SKM-1 treated with dmso at 0.1 percent for 144 hours (cell line): ENCODE measurements at regions not wholly inside any gene's neighbourhood (a gene's known extent, or its start where the extent isn't known, plus 50 kb on each side); places are given as distances from the start of the nearest gene placed in this dataset.

Experiments
- DNase-seq: peaks from one replicate; lab custom pipeline; 2025; ENCODE audit not compliant: unreplicated experiment; lab: John Stamatoyannopoulos, UW

- no peak for DNase-seq
These were observed 60.7 kb downstream of the RRM2 start for GRCh38 chr2:10183146-10183675.

- DNase-seq: no peak
These were observed 61.9 kb downstream of the RRM2 start for GRCh38 chr2:10184421-10184820.

- DNase-seq: no peak
These were observed 62.5 kb downstream of the RRM2 start for GRCh38 chr2:10185046-10185445.

DNA sequence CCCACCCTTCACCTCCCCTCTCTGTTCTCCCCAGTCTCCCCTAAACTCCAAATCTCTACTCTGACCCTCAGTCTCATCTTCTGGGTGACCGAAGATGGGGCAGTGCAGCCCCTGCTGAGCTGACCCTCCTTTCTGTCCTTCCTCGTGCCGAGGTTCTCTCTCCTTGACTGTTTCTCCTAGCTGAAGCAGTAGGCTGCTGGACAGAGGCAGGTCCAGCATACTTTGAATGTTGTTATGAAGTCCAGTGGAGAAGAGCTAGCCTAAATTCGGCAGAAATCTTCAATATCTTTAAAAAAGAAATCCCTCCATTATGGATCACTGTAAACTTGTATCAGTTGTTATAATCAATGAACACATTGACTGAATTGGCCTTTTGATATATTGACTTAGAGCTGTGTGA lies 63.2 kb downstream of the RRM2 start:
- no peak for DNase-seq

- no peak for DNase-seq
These were observed 64.5 kb downstream of the RRM2 start for GRCh38 chr2:10186868-10187535.

DNA sequence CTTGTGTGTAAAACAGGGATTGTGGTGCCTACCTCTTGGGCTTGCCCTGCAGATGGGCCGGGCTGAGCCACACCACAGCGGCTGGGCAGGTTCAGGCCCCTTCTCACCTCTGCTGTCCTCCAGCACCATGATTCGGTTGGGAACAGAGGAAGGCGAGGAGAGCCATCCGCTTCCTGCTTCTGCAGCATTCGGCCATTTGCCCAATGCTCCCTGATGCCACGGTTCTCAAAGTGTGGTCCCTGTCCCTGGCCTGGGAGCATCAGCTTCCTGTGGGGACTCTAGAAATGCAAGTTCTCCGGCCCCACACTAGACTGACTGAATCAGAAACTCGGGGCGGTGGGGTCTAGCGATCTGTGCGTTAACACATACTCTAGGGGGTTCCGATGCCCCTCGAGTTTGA lies 65.1 kb downstream of the RRM2 start:
- no peak for DNase-seq

- DNase-seq: no peak
These were observed 65.7 kb downstream of the RRM2 start for GRCh38 chr2:10188211-10188610.

- DNase-seq: no peak
These were observed 66.3 kb downstream of the RRM2 start for GRCh38 chr2:10188729-10189305.

DNA sequence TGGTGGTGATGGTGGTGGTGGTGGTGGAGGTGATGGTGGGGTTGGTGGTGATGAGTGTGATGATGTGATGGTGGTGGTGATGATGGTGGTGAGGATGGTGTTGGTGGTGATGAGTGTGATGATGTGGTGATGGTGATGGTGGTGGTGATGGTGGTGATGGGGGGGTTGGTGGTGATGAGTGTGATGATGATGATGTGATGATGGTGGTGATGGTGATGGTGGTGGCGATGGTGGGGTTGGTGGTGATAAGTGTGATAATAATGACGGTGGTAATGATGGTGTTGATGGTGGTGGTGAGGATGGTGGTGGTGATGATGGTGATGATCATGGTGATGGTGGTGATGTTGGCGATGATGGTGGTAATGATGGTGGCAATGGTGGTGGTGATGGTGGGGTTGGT lies 67.7 kb downstream of the RRM2 start:
- no peak for DNase-seq

DNA sequence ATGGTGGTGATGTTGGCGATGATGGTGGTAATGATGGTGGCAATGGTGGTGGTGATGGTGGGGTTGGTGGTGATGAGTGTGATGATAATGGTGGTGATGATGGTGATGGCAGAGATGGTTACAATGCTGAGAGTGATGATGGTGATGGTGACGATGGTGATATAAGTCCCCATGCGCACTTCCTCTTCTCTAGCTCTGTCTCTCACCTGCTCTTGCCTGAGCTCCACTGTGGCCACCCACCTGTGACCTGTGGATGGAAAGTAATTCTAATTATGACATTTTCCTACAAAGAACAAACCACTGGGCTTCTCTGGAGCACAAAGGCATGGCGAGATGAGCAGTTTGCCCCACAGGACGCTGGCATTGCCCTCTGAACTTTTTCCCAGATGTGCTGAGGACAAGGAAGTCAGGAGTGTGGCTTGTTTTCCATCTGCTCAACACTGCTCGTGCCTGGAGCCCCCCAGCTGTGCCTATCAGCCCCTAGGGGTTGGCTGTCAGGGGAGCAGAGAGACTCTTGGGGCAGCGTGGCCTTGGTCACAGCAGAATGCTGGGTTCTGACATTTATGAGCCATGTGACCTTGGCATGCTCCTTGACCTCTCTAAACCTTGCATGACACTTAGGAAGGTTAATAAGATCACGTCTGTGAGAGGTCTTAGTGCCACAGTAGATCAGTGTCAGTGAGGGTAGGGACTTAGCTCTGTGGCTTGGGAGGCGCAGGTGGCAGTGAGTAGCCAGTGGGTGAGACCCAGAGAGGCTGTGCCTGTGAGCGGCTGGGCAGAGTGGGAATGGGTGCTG lies 68.4 kb downstream of the RRM2 start:
- no peak for DNase-seq

GRCh38 chr2:10191554-10191953 lies 69.0 kb downstream of the RRM2 start:
- no peak for DNase-seq

DNA sequence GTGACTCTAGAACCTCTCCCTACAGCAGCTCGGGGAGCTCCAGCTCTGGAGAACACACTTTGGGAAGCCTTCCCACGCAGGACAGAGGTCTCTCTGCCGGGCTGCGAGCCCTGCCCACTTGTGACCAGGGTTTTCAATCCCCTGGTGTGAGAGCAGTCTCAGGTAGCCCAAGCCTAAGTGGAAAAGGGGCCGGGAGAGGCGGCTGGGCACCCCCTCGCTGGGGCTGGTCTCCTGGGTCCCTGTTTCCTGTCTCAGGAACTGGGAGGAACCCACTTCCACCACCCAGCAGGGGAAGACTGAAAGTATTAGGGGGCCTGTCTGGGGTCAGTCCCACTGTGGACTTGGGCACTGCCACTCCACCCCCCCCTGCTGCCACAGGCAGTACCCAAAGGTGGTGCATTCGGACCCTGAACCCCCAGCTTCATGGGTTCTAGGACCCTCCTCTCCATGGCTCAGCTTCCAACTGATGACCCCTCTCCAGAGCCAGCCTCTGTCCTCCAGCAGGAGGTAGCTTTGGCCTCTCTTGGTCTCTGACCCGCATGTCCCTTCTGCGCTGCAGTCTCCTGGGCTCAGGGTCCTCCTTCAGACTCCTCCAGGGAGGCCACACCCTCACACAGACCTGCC lies 70.0 kb downstream of the RRM2 start:
- DNase-seq: no peak

DNA sequence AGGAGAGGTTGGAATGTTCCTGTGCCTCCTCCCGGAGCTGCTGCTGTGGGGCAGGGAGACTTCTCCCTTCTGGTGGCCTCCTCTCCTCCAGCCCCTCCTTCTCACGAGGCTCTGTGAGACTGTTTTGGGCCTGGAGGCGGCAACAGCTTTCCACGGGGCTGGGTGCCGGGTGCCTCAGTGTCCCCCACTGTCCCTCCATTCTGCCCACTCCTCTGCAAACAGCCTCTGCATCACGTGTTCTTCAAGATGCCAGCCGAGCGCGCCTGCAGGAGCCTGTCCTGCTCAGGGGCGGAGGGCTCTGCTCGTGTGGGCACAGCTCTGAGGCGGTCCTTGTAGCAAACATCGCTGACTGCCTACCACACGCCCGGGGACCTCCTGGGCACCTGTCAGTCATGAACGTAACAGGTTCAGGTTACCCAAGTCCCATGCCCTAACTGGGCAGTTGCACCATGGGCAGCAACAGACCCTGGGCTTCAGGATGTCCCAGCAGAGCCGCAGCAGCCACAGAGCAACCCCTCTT lies 70.8 kb downstream of the RRM2 start:
- no peak for DNase-seq

DNA sequence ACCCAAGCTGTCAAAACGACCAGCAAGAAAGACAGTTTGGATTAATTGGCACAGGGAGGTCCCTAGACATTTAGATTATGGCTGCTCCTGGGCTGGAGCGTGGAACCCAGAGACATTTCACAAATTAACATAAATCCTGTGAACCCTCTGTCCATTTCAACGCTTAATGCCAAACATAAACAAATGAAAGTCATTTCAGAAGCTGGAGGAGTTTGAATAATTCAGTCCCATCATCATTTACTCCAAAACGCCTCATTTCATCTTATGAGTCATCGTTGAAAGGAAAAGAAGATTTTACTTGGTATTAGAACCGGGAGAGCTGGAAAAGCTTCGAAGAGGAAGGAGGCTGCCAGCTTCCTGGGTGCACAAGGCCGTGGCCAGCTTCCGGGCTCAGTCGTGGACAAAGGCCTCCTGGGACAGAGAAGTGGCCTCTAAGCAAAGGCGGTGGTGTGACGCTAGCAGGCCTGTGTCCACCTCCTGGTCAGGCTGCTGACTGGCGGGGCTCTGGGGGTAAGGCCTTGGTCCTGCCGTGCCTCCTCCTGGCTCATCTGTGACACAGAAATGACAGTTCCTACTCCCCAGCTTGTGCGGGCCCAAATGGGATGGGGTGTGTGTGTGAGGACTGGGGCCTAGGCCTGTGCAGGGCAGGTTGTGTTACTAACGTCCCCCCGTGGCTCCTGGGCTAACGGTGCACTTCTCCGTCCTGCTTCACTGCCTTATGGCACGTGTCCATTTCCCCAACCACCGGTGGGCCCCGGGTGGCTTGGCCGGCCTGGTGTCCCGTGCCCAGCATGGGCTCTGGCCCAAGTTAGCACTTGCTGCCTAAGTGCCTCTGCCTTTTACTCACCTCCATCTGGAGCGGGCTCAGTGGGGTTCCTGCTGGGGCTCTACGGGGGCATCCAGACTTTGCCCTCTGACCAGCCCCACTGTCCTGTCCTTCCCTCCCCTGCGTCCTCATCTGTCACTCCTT lies 71.6 kb downstream of the RRM2 start:
- no peak for DNase-seq

DNA sequence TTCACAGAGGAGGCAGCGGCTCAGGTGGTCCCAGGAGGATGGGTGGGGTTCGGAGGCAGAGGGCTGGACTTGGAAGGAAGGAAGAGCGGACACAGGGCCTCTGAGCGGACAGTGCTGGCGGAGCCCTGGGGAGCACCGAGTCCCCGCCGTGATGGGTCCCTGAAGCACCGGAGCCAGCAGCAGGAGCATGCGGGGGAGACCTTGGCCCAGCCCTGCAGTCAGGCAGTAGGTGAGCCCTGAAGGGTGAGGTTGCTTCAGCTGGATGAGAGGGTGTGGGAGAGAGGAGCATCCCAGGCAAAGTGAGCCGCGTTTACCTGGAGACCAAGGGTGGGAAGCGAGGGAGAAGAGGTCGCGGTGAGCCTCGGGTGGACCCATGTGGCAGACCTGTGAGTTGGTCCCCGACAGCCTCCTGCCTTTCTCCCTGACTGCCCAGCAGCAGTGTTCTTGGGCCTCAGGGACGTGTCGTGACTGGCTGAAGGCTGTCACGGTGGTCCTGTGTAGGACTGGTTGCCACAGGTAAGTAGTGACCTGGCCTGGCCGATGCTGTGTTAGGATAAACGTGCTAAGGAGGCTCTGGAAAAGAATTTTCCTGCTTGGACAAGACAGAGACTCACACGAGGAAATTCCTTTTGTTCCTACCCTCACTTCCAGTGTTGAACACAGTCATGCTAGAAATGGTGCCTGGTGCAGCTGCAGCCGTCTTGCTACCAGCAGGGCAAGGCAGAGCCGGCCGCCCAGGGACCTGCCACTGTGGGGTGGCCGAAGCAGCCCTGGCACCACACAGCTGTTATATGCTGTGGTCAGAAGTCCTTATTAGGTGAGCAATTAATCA lies 73.0 kb downstream of the RRM2 start:
- DNase-seq: no peak

- DNase-seq: no peak
These were observed 73.8 kb downstream of the RRM2 start for GRCh38 chr2:10196110-10196892.

- DNase-seq: no peak
These were observed 74.6 kb downstream of the RRM2 start for GRCh38 chr2:10196948-10197696.

GRCh38 chr2:10197697-10198076 lies 75.1 kb downstream of the RRM2 start:
- no peak for DNase-seq
